H9 (cell line): ENCODE measurements at regions not wholly inside any gene's neighbourhood (a gene's known extent, or its start where the extent isn't known, plus 50 kb on each side); places are given as distances from the start of the nearest gene placed in this dataset.
"Not testable (repeated sequence)": the region's sequence is repeated elsewhere in the genome, so short reads cannot be mapped to it uniquely, and the experiment has no call there.

Source experiments
- DNase-seq: peaks from one replicate; pipeline ENCODE4 v3.0.0-alpha.2; 2017
- H2AFZ ChIP-seq: one replicate; pipeline ENCODE4 v1.6.1; 2013; ENCODE audit warnings: mild to moderate bottlenecking, low read length, control low read depth, moderate library complexity
- H2AK5ac ChIP-seq: 2 replicates; pipeline ENCODE4 v1.6.1; 2013; ENCODE audit warnings: low read length, control low read depth, mixed read lengths; ENCODE audit not compliant: insufficient read length
- H2BK120ac ChIP-seq: one replicate; pipeline ENCODE4 v1.6.1; 2013; ENCODE audit warnings: low read depth, mild to moderate bottlenecking, low read length, control low read depth, inconsistent platforms; ENCODE audit not compliant: poor library complexity, severe bottlenecking
- H2BK12ac ChIP-seq: 2 replicates; pipeline ENCODE4 v1.6.1; 2013; ENCODE audit warnings: low read length, control low read depth, mixed read lengths, low read depth; ENCODE audit not compliant: insufficient read length
- H2BK15ac ChIP-seq: 2 replicates; pipeline ENCODE4 v1.6.1; 2013; ENCODE audit warnings: low read depth, low read length, control low read depth
- H2BK20ac ChIP-seq: one replicate; pipeline ENCODE4 v1.6.1; 2013; ENCODE audit warnings: low read depth, mild to moderate bottlenecking, low read length, control low read depth, inconsistent platforms; ENCODE audit not compliant: poor library complexity, severe bottlenecking
- H2BK5ac ChIP-seq: 2 replicates; pipeline ENCODE4 v1.6.1; 2013; ENCODE audit warnings: low read length, control low read depth, mixed read lengths; ENCODE audit not compliant: insufficient read length
- H3K14ac ChIP-seq: 2 replicates; pipeline ENCODE4 v1.6.1; 2013; ENCODE audit warnings: low read length, control low read depth; ENCODE audit not compliant: insufficient read depth
- H3K18ac ChIP-seq: 2 replicates; pipeline ENCODE4 v1.6.1; 2013; ENCODE audit warnings: low read depth, mild to moderate bottlenecking, mixed read lengths, low read length, control low read depth; ENCODE audit not compliant: insufficient read length
- H3K23ac ChIP-seq: 2 replicates; pipeline ENCODE4 v1.6.1; 2013; ENCODE audit warnings: low read length, control low read depth, mixed read lengths, low read depth; ENCODE audit not compliant: insufficient read length
- H3K23me2 ChIP-seq: 2 replicates; pipeline ENCODE4 v1.6.1; 2013; ENCODE audit warnings: low read depth, mild to moderate bottlenecking, mixed read lengths, low read length, control low read depth; ENCODE audit not compliant: insufficient read length, poor library complexity, severe bottlenecking
- H3K27ac ChIP-seq: 2 replicates; pipeline ENCODE4 v1.5.1; 2013; ENCODE audit warnings: low read length, control low read depth, mixed read lengths, low read depth; ENCODE audit not compliant: insufficient read length
- H3K27me3 ChIP-seq: 2 replicates; pipeline ENCODE4 v1.6.1; 2013; ENCODE audit warnings: low read length, control low read depth, inconsistent platforms; ENCODE audit not compliant: insufficient read depth
- H3K4ac ChIP-seq: 2 replicates; pipeline ENCODE4 v1.6.1; 2013; ENCODE audit warnings: low read depth, mild to moderate bottlenecking, control low read depth, inconsistent platforms, low read length, moderate library complexity
- H3K4me1 ChIP-seq: 2 replicates; pipeline ENCODE4 v1.6.1; 2013; ENCODE audit warnings: low read length, control low read depth, inconsistent platforms; ENCODE audit not compliant: insufficient read depth
- H3K4me2 ChIP-seq: 2 replicates; pipeline ENCODE4 v1.6.1; 2013; ENCODE audit warnings: low read length, control low read depth, mixed read lengths; ENCODE audit not compliant: insufficient read length, insufficient read depth
- H3K56ac ChIP-seq: 2 replicates; pipeline ENCODE4 v1.6.1; 2013; ENCODE audit warnings: low read depth, mild to moderate bottlenecking, mixed read lengths, low read length, control low read depth; ENCODE audit not compliant: insufficient read length
- H3K79me1 ChIP-seq: 2 replicates; pipeline ENCODE4 v1.6.1; 2013; ENCODE audit warnings: low read depth, mild to moderate bottlenecking, moderate library complexity, low read length, control low read depth, inconsistent platforms; ENCODE audit not compliant: insufficient read depth, poor library complexity, severe bottlenecking
- H3K79me2 ChIP-seq: 2 replicates; pipeline ENCODE4 v1.6.1; 2013; ENCODE audit warnings: low read length, control low read depth, inconsistent platforms; ENCODE audit not compliant: insufficient read depth
- H3K9ac ChIP-seq: 2 replicates; pipeline ENCODE4 v1.6.1; 2013; ENCODE audit warnings: low read length, control low read depth, mixed read lengths; ENCODE audit not compliant: insufficient read length; ENCODE audit errors: extremely low read depth
- H3K9me3 ChIP-seq: one replicate; pipeline ENCODE4 v1.6.1; 2013; ENCODE audit warnings: low read depth, low read length, inconsistent platforms; ENCODE audit not compliant: control insufficient read depth
- H3T11ph ChIP-seq: one replicate; pipeline ENCODE4 v1.6.1; 2013; ENCODE audit warnings: mild to moderate bottlenecking, low read length, control low read depth, inconsistent platforms
- H4K20me1 ChIP-seq: one replicate; pipeline ENCODE4 v1.6.1; 2013; ENCODE audit not compliant: control insufficient read depth, insufficient read length, insufficient read depth
- H4K5ac ChIP-seq: 2 replicates; pipeline ENCODE4 v1.6.1; 2013; ENCODE audit warnings: low read depth, mild to moderate bottlenecking, mixed read lengths, low read length, control low read depth; ENCODE audit not compliant: insufficient read length
- H4K8ac ChIP-seq: replicated peaks from 2 replicates; pipeline ENCODE4 v1.6.1; 2013; ENCODE audit warnings: low read length, control low read depth, mixed read lengths, low read depth; ENCODE audit not compliant: insufficient read length
- H4K91ac ChIP-seq: 2 replicates; pipeline ENCODE4 v1.6.1; 2013; ENCODE audit warnings: low read depth, mild to moderate bottlenecking, moderate library complexity, mixed read lengths, low read length, control low read depth; ENCODE audit not compliant: insufficient read length
- H3K27ac Mint-ChIP-seq, 3 experiments: 2 replicates in 2 of 3; 3 replicates in 1 of 3; pipeline ENCODE4 v1.8.0; 2020 to 2021; ENCODE audit warnings: mixed read lengths in 3 of 3, mild to moderate bottlenecking in 1 of 3, moderate library complexity in 1 of 3
- H3K27me3 Mint-ChIP-seq: 2 replicates; pipeline ENCODE4 v1.8.0; 2021; ENCODE audit warnings: low read depth, mild to moderate bottlenecking, moderate library complexity, mixed read lengths
- H3K36me3 Mint-ChIP-seq, 3 experiments: 2 replicates in 2 of 3; 3 replicates in 1 of 3; pipeline ENCODE4 v1.8.0; 2020 to 2021; ENCODE audit warnings: low read depth in 3 of 3, mixed read lengths in 3 of 3; ENCODE audit not compliant: insufficient read depth in 1 of 3
- H3K4me1 Mint-ChIP-seq, 2 experiments: 2 replicates each; pipeline ENCODE4 v1.8.0; 2020; ENCODE audit warnings: mixed read lengths in 2 of 2
- H3K4me3 Mint-ChIP-seq, 2 experiments: 2 replicates in 1 of 2; 3 replicates in 1 of 2; pipeline ENCODE4 v1.8.0; 2020 to 2021; ENCODE audit warnings: mild to moderate bottlenecking in 2 of 2, mixed read lengths in 2 of 2, moderate library complexity in 1 of 2
- H3K9me3 Mint-ChIP-seq, 2 experiments: 2 replicates in 1 of 2; 3 replicates in 1 of 2; pipeline ENCODE4 v1.8.0; 2020; ENCODE audit warnings: mild to moderate bottlenecking in 2 of 2, mixed read lengths in 2 of 2, moderate library complexity in 1 of 2
- WGBS: extraction: QIAGEN DNeasy Blood & Tissue Kit; methylation state at CpG from one replicate; pipeline ENCODE4 v1.1.7; 2013; ENCODE audit warnings: missing lambda C conversion rate, low lambda C conversion rate, mixed read lengths; ENCODE audit not compliant: insufficient read length; ENCODE audit errors: extremely low coverage; 5-methylcytosine and 5-hydroxymethylcytosine counted together
- TF ChIP-seq, protein P1 (sequence below): fragments of 200-600 bp; sonication (generic); conservative IDR thresholded peaks from 3 replicates; pipeline ENCODE4 v1.8.0; 2021; ENCODE audit warnings: antibody characterized with exemption, mild to moderate bottlenecking

DNA sequence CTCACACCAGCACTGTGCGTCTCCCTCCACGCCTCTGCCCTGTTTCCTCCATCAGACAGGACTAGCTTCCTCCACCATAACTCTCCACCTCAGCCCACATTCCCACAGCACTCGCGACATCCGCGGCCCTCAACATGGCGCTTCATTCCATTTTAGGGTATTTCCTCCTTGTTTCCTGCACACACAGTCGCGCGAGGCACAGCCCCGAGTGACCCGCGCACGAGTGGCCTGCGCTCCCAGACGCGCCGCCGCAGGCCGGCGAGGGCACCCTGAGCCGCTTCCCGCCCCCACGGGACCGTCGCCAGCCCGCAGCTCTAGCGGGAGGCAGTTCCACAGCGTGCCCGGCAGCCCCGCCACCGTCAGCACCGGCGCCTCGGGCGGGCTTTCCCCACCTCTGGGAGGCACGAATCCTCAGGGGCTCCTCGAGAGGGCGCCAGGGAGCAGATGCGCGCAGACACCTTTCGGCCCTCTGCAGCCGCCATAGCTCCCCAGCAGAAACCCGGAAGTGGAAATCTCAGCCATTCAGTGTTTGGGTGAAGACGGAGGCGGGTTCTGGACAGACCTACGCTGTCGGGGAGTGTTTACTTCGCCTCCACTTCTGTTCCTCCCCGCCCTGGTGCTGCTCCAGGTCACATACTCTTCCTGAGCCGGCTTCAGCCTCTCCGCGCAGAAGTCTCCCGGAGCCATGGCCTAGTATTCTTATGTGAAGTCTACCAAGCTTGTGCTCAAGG, 136.6 kb downstream of the FOXD4L6 start:
- H3K79me2 ChIP-seq, H2BK20ac ChIP-seq, H3K56ac ChIP-seq, H3K4me3 Mint-ChIP-seq, H3K23ac ChIP-seq, H2BK15ac ChIP-seq, H3K23me2 ChIP-seq, H4K20me1 ChIP-seq, H3K27me3 ChIP-seq, H3K4ac ChIP-seq, H4K8ac ChIP-seq, H2AFZ ChIP-seq, H3K27ac ChIP-seq, H4K91ac ChIP-seq, H2BK120ac ChIP-seq, H2AK5ac ChIP-seq, H4K5ac ChIP-seq, H3K4me1 ChIP-seq, H3K4me1 Mint-ChIP-seq, H2BK5ac ChIP-seq, H3K9me3 ChIP-seq, H3T11ph ChIP-seq, H3K79me1 ChIP-seq, H2BK12ac ChIP-seq: not testable (repeated sequence)
- no CpG with 5 or more reads among the region's 54 CpGs for WGBS
- Histone ChIP-seq H3K14ac (peak overlapping the region; percentile 89), H3K9ac (peak overlapping the region; percentile 79), H3K4me2 (peak overlapping the region; percentile 54), H3K18ac (peak overlapping the region; percentile 12)
- Mint-ChIP-seq H3K36me3 (peaks cover 0 to 18% (median 5%) of the 10 kb centered on the region in 3 experiments; a peak in 4 of 7 replicates), H3K27ac (peak overlapping the region; percentile 82 to 97 (median 87); a peak in 5 of 7 replicates), H3K27me3 (peaks cover 19% of the 10 kb centered on the region), H3K9me3 (peaks cover 48 to 59% of the 10 kb centered on the region in 2 experiments)
- TF ChIP-seq, protein P1, sequence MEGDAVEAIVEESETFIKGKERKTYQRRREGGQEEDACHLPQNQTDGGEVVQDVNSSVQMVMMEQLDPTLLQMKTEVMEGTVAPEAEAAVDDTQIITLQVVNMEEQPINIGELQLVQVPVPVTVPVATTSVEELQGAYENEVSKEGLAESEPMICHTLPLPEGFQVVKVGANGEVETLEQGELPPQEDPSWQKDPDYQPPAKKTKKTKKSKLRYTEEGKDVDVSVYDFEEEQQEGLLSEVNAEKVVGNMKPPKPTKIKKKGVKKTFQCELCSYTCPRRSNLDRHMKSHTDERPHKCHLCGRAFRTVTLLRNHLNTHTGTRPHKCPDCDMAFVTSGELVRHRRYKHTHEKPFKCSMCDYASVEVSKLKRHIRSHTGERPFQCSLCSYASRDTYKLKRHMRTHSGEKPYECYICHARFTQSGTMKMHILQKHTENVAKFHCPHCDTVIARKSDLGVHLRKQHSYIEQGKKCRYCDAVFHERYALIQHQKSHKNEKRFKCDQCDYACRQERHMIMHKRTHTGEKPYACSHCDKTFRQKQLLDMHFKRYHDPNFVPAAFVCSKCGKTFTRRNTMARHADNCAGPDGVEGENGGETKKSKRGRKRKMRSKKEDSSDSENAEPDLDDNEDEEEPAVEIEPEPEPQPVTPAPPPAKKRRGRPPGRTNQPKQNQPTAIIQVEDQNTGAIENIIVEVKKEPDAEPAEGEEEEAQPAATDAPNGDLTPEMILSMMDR, result peak; percentile 88
- peak; percentile 94 for DNase-seq

DNA sequence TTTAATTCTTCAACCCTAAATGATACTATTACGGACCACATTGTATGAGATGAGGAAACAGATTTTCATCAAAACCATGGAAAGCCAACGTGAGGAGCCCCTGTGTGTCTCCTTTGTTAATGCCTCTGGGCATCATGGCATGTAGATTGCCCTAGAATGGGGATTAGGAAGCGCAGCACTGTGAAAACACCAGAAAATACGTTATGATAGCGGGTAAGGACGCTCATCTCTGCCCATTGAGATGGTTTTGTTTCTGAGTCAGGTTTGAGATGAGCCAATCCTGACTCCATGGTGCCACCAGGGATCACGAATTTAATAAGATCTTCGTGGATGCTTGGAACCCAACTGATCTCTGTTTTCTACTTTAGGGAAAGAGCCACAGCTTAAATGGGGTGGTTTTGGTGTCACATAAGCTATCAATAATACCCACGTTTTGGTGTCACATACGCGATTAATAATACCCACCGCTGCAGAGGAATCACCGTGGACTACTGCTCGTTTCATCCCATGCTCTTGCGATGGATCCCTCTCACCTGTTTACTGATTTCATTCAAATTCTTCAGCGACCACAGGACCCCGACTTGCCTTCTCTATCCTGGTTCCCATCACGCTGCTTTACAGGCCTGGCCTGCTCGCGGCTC, 137.3 kb downstream of the FOXD4L6 start:
- H3K9me3 ChIP-seq, H3K27ac ChIP-seq, H3K27me3 ChIP-seq, H3K56ac ChIP-seq, H3K79me2 ChIP-seq, H3K4me1 ChIP-seq, H3K27ac Mint-ChIP-seq, H3K23me2 ChIP-seq, H2BK15ac ChIP-seq, H3K4me1 Mint-ChIP-seq, H2BK12ac ChIP-seq, H3K4me3 Mint-ChIP-seq, H3K23ac ChIP-seq, H3K79me1 ChIP-seq, H2BK20ac ChIP-seq, H2AK5ac ChIP-seq, H4K8ac ChIP-seq, H4K91ac ChIP-seq, H3T11ph ChIP-seq, H2AFZ ChIP-seq, H2BK5ac ChIP-seq, H3K4ac ChIP-seq, H2BK120ac ChIP-seq, H4K5ac ChIP-seq, DNase-seq, H4K20me1 ChIP-seq: not testable (repeated sequence)
- H3K4me2 ChIP-seq, result peak overlapping the region; percentile 54
- WGBS, result no CpG with 5 or more reads among the region's 20 CpGs
- peaks cover 0 to 14% (median 5%) of the 10 kb centered on the region in 3 experiments; a peak in 3 of 7 replicates for H3K36me3 Mint-ChIP-seq
- peak overlapping the region; percentile 89; the same call in 1 of the 2 replicates for H3K14ac ChIP-seq
- peak overlapping the region; percentile 27 for H3K9ac ChIP-seq
- H3K18ac ChIP-seq, result peak overlapping the region; percentile 12
- H3K9me3 Mint-ChIP-seq, result peaks cover 46 to 56% of the 10 kb centered on the region in 2 experiments
- peaks cover 21% of the 10 kb centered on the region for H3K27me3 Mint-ChIP-seq
